Muscle of arm (tissue), 1 donor: ENCODE measurements at regions not wholly inside any gene's neighbourhood (a gene's known extent, or its start where the extent isn't known, plus 50 kb on each side); places are given as distances from the start of the nearest gene placed in this dataset.
"Not testable (repeated sequence)": the region's sequence is repeated elsewhere in the genome, so short reads cannot be mapped to it uniquely, and the experiment has no call there.

Source experiments
- DNase-seq: peaks from one replicate; pipeline ENCODE4 v3.0.0-alpha.2; 2013

GRCh38 chr17:33696102-33696501 is 403.0 kb upstream of the ASIC2 start:
- DNase-seq = no peak

- no peak for DNase-seq
Observed at GRCh38 chr17:33697557-33697956, 404.5 kb upstream of the ASIC2 start.

GRCh38 chr17:33701910-33702309 is 408.8 kb upstream of the ASIC2 start:
- DNase-seq = no peak

- no peak for DNase-seq
Observed at GRCh38 chr17:33704856-33705255, 411.8 kb upstream of the ASIC2 start.

- DNase-seq = no peak
Observed at GRCh38 chr17:33709881-33710280, 416.8 kb upstream of the ASIC2 start.

- DNase-seq = no peak
Observed at GRCh38 chr17:33712120-33712519, 419.0 kb upstream of the ASIC2 start.

- no peak for DNase-seq
Observed at GRCh38 chr17:33716957-33717356, 423.9 kb upstream of the ASIC2 start.

- DNase-seq = not testable (repeated sequence)
Observed at GRCh38 chr17:33723736-33724135, 430.6 kb upstream of the ASIC2 start.

- DNase-seq = no peak
Observed at GRCh38 chr17:33725675-33726271, 432.7 kb upstream of the ASIC2 start.

- no peak for DNase-seq
Observed at GRCh38 chr17:33730131-33730530, 437.0 kb upstream of the ASIC2 start.

- peak; percentile 15 for DNase-seq
Observed at GRCh38 chr17:33732116-33732515, 439.0 kb upstream of the ASIC2 start.

- DNase-seq = no peak
Observed at GRCh38 chr17:33739714-33740113, 446.6 kb upstream of the ASIC2 start.

- no peak for DNase-seq
Observed at GRCh38 chr17:33745047-33745760, 452.1 kb upstream of the ASIC2 start.

GRCh38 chr17:33749171-33749570 is 456.1 kb upstream of the ASIC2 start:
- no peak for DNase-seq

GRCh38 chr17:33750943-33751701 is 458.0 kb upstream of the ASIC2 start:
- DNase-seq = peak; percentile 79

- no peak for DNase-seq
Observed at GRCh38 chr17:33751702-33752065, 458.6 kb upstream of the ASIC2 start.

- no peak for DNase-seq
Observed at GRCh38 chr17:33753452-33753851, 460.4 kb upstream of the ASIC2 start.

- DNase-seq = no peak
Observed at GRCh38 chr17:33756021-33756420, 462.9 kb upstream of the ASIC2 start.

GRCh38 chr17:33765871-33766270 is 472.8 kb upstream of the ASIC2 start:
- DNase-seq = no peak

- no peak for DNase-seq
Observed at GRCh38 chr17:33766721-33767120, 473.6 kb upstream of the ASIC2 start.

- DNase-seq = no peak
Observed at GRCh38 chr17:33769066-33769465, 476.0 kb upstream of the ASIC2 start.

- no peak for DNase-seq
Observed at GRCh38 chr17:33776304-33776703, 478.8 kb upstream of the CCL2 start.

- no peak for DNase-seq
Observed at GRCh38 chr17:33776903-33777302, 478.2 kb upstream of the CCL2 start.
